KMS-11 (cell line): ENCODE measurements at regions not wholly inside any gene's neighbourhood (a gene's known extent, or its start where the extent isn't known, plus 50 kb on each side); places are given as distances from the start of the nearest gene placed in this dataset.
"Not testable (repeated sequence)": the region's sequence is repeated elsewhere in the genome, so short reads cannot be mapped to it uniquely, and the experiment has no call there.

ENCODE experiments used
- H2AFZ ChIP-seq: fragments of 200-600 bp; sonication (generic); 2 replicates; pipeline ENCODE4 v1.6.1; 2016; ENCODE audit warnings: antibody characterized with exemption, mixed run types, low read depth
- H3K27ac ChIP-seq: fragments of 200-600 bp; sonication (generic); 2 replicates; pipeline ENCODE4 v1.6.1; 2016; ENCODE audit warnings: mild to moderate bottlenecking, mixed run types
- H3K27me3 ChIP-seq: fragments of 200-600 bp; sonication (generic); 2 replicates; pipeline ENCODE4 v1.6.1; 2017; ENCODE audit warnings: mild to moderate bottlenecking, low read depth, mixed run types, moderate library complexity; ENCODE audit not compliant: insufficient read depth
- H3K36me3 ChIP-seq: fragments of 200-600 bp; sonication (generic); 2 replicates; pipeline ENCODE4 v1.6.1; 2017; ENCODE audit warnings: mild to moderate bottlenecking, mixed run types; ENCODE audit not compliant: insufficient read depth
- H3K4me1 ChIP-seq: fragments of 200-600 bp; sonication (generic); 2 replicates; pipeline ENCODE4 v1.6.1; 2016; ENCODE audit warnings: mild to moderate bottlenecking, low read depth, mixed run types; ENCODE audit not compliant: poor library complexity, severe bottlenecking
- H3K4me2 ChIP-seq: fragments of 200-600 bp; sonication (generic); 2 replicates; pipeline ENCODE4 v1.7.0; 2016; ENCODE audit warnings: mild to moderate bottlenecking, mixed run types
- H3K4me3 ChIP-seq: fragments of 200-600 bp; sonication (generic); IDR thresholded peaks from 2 replicates; pipeline ENCODE4 v1.6.1; 2017; ENCODE audit warnings: low read depth, low read length, mixed read lengths; ENCODE audit not compliant: insufficient read depth
- H3K79me2 ChIP-seq: fragments of 200-600 bp; sonication (generic); 2 replicates; pipeline ENCODE4 v1.6.1; 2016; ENCODE audit warnings: low read depth, mixed run types; ENCODE audit not compliant: insufficient read depth
- H3K9ac ChIP-seq: fragments of 200-600 bp; sonication (generic); 2 replicates; pipeline ENCODE4 v1.6.1; 2016; ENCODE audit warnings: mild to moderate bottlenecking, mixed run types
- H4K20me1 ChIP-seq: fragments of 200-600 bp; sonication (generic); 2 replicates; pipeline ENCODE4 v1.6.1; 2016; ENCODE audit warnings: mild to moderate bottlenecking, mixed run types; ENCODE audit not compliant: insufficient read depth
- CTCF ChIP-seq: fragments of 200-600 bp; sonication (generic); conservative IDR thresholded peaks from 2 replicates; pipeline ENCODE4 v1.6.1; 2017; ENCODE audit warnings: low read depth, mild to moderate bottlenecking, antibody characterized with exemption, low read length, moderate library complexity, mixed read lengths

GRCh38 chr7:118863966-118864365 lies 639.5 kb downstream of the ANKRD7 start:
- Histone ChIP-seq H3K4me1 (peaks cover 5% of the 10 kb centered on the region), H3K27me3 (no peaks in the 10 kb centered on the region), H4K20me1 (no peaks in the 10 kb centered on the region), H3K27ac (no peak overlapping the region), H3K36me3 (no peaks in the 10 kb centered on the region), H3K79me2 (no peaks in the 10 kb centered on the region), H3K4me3 (no peak overlapping the region), H3K9ac (no peak overlapping the region), H2AFZ (no peak overlapping the region), H3K4me2 (no peak overlapping the region)
- TF ChIP-seq CTCF = no peak

GRCh38 chr7:118867860-118868259 lies 643.4 kb downstream of the ANKRD7 start:
- no peaks in the 10 kb centered on the region for H3K36me3 ChIP-seq
- H3K4me3 ChIP-seq = no peak overlapping the region
- no peak overlapping the region for H3K9ac ChIP-seq
- H2AFZ ChIP-seq = no peak overlapping the region
- H3K4me2 ChIP-seq = no peak overlapping the region
- no peak overlapping the region for H3K27ac ChIP-seq
- no peaks in the 10 kb centered on the region for H3K27me3 ChIP-seq
- TF ChIP-seq CTCF = no peak
- no peaks in the 10 kb centered on the region for H3K79me2 ChIP-seq
- peaks cover 16% of the 10 kb centered on the region for H3K4me1 ChIP-seq
- H4K20me1 ChIP-seq = no peaks in the 10 kb centered on the region

GRCh38 chr7:118869141-118869540 lies 644.6 kb downstream of the ANKRD7 start:
- not testable (repeated sequence) for H3K79me2 ChIP-seq, H4K20me1 ChIP-seq, H3K4me3 ChIP-seq, H3K9ac ChIP-seq, H2AFZ ChIP-seq, H3K27ac ChIP-seq, H3K27me3 ChIP-seq, H3K36me3 ChIP-seq
- H3K4me1 ChIP-seq = peaks cover 16% of the 10 kb centered on the region
- H3K4me2 ChIP-seq = 0 out of 2 replicates have a peak overlapping the region, but pooled peaks have one; percentile 22

GRCh38 chr7:118870187-118870586 lies 645.7 kb downstream of the ANKRD7 start:
- no peaks in the 10 kb centered on the region for H4K20me1 ChIP-seq
- no peak overlapping the region for H3K4me3 ChIP-seq
- no peak overlapping the region for H3K27ac ChIP-seq
- no peaks in the 10 kb centered on the region for H3K27me3 ChIP-seq
- H3K4me2 ChIP-seq = no peak overlapping the region
- H3K4me1 ChIP-seq = peaks cover 16% of the 10 kb centered on the region
- no peaks in the 10 kb centered on the region for H3K79me2 ChIP-seq
- TF ChIP-seq CTCF = peak; percentile 45; the same call in 1 of the 2 replicates
- no peak overlapping the region for H3K9ac ChIP-seq
- 0 out of 2 replicates have a peak overlapping the region, but pooled peaks have one; percentile 9 for H2AFZ ChIP-seq
- H3K36me3 ChIP-seq = no peaks in the 10 kb centered on the region

- Histone ChIP-seq H3K79me2 (no peaks in the 10 kb centered on the region), H3K4me3 (no peak overlapping the region), H3K27me3 (no peaks in the 10 kb centered on the region), H3K9ac (no peak overlapping the region), H4K20me1 (no peaks in the 10 kb centered on the region), H2AFZ (no peak overlapping the region), H3K36me3 (no peaks in the 10 kb centered on the region), H3K4me1 (peaks cover 16% of the 10 kb centered on the region), H3K27ac (no peak overlapping the region), H3K4me2 (no peak overlapping the region)
- TF ChIP-seq CTCF = no peak
Measured at GRCh38 chr7:118872568-118872967, 648.1 kb downstream of the ANKRD7 start.
